NCI-H146 treated with DMSO at 0.1 percent for 48 hours (cell line): ENCODE measurements at regions not wholly inside any gene's neighbourhood (a gene's known extent, or its start where the extent isn't known, plus 50 kb on each side); places are given as distances from the start of the nearest gene placed in this dataset.

Experiments
- DNase-seq: peaks from one replicate; lab custom pipeline; 2025; ENCODE audit not compliant: unreplicated experiment; lab: John Stamatoyannopoulos, UW

DNA sequence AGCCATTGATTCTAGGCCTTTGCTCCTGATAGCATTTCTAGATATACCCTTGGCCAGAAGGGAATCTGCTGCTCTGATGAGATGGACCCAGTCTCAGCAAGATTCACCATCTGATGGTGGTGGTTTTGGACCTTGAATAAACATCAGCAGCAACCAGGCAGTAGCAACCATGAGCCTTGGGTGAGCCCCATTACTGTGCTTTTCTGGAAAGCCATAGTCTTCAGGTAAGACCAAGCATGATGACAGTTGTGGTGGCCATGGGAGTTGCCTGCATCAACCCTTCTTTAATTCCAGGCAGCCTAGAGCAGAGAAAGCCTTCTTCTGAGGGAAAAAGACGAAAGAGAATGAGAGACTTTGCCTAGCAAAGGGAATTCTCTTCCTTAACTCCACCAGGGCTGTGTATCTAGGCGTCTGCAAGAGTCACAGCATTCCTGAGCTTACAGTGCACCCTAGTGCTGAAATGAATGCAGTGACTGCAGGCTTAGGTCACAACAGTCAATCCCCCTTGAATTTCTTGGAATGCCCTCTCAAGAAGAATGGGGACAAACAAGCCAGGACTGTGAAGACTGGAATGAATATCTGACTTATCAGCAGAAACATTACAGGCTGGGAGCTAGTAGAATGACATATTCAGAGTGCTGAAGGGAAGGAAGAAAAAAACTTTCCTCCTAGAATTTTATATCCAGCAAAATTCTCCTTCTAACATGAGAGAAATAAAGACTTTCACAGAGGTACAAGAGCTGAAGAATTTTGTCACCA is 942.4 kb upstream of the PCDH20 start:
- no peak for DNase-seq

DNA sequence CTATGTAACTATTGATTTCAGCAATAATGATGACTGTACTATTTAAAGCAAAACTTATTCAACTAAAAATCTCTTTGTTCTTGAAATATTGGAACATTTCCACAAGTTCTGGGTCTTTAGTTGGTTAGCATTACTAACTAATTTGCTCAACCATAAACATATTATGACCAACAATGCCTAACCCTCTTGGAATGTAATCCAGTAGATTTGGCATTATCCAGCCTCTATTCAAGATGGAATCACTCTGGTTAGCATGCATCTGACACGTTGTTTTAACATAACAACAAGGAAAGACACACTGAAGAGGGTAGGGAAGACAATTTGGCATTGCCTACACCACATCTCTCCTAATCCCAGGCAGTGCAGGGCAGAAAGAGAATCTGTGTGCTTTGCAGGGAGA is 941.3 kb upstream of the PCDH20 start:
- DNase-seq: no peak

DNA sequence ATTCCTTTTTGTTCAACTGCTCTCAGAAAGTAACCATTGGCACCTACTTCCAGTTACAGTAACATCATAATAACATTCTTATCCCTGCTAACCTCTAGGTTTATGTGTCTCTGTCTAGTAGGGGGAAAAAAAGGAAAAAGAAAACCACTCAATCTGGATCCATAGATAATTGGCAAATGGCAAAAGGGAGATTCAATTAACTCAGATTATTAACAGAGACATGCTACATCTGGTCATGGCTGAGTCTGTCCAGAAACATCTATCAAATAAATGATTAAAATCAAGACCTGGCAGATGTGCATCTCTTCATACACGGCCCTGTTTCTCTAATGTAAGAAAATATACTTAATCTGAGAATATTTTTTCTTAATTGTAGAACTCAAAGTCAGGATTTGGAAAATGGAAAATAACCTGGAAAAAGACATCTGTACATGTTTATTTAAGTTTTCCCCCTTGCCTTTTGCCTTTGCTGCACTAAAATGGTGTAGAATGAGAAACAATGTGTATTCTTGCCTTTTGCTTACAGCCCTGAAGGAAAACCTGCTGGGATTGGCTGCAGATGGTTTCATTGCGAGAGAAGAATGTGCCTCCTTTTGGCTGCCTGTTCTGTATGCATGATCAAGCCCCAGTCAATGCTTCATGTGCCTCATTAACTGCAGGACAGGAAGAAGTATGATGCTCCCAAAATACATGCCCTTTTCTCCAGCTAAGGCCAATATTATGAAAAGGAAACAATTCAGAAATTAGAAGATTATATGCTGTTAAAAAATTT is 921.6 kb upstream of the PCDH20 start:
- no peak for DNase-seq

DNA sequence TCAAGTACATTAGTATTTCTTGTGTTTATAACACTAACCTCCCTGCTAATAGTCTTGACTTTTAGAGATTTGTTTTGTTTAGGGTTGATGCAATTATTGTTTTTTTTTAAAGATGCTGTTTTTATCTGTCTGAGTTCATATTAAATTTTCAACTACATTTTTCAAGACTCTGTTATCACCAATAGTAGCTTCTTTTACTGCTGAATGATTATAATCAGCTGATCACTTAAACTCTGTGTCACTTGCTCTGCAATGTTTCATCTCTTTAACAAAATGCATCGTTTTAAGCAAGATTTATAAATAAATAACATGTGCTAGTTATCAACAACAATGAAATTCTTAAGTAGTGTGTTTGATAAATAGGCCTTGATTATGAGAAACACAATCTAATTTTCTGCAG is 920.9 kb upstream of the PCDH20 start:
- no peak for DNase-seq

DNA sequence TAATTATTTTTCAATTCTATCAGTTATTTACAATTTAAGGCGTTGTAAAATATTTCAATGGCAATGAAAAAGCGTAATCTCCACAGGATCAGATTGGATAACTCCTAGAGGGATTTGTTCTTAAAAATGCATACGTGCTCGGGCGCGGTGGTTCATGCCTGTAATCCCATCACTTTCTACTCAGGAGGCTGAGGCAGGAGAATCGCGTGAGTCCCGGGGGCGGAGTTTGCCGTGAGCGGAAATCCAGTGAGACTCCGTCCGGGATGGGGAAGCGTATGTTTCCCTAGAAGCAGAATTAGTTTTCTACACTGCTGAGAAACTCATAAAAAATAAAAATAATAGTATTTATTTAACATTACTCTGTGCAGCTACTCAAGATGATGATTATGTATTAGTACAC is 917.8 kb upstream of the PCDH20 start:
- DNase-seq: no peak

DNA sequence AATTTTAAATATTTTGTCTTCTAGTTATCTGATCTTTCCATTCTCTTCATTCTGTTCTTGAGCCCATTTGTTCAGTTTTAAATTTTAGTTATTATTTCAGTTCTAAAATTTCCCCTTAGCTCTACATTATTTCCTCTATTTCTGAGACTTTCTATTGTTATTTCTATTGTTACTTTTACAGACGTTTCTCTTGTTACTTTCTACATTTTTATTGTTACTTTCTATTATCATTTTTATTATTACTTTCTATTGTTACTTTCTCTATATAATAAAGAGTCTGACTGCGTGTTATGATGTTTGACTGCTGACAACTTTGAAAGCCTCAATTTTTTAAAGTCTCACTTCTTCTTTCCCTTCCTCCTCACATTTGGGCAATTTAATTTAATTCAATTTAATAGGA is 915.7 kb upstream of the PCDH20 start:
- DNase-seq: no peak

DNA sequence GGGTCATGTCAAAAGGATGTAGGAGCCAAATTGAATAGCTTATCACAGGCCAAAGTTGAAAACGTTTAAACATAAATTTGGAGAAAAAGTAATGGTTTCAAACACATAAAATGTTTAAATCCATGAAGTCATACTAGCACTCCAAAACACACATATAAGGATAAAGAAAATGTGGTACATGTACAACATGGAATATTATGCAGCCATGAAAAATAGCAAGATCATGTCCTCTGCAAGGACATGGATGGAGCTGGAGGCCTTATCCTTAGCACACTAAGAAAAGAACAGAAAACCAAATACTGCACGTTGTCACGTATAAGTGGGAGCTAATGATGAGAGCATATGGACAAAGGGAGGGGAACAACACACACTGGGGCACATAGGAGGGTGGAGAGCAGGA is 911.7 kb upstream of the PCDH20 start:
- no peak for DNase-seq

DNA sequence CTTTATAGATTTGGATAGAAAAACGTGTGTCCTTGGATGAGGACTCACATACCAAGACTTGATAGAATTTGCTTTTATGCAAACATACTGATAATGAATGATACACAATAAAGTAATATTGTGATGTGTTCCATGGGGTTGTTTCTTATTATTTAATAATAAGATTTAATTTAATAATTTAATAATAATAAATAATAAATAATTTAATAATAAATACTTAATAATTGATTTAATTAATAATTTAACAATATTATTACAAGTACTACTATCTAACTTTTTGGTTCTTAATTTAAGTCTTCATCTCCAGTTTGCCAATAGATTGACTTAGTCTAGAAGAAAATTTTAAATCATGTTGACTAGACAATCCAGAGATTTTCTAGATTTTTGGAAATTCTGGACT is 909.2 kb upstream of the PCDH20 start:
- DNase-seq: no peak

DNA sequence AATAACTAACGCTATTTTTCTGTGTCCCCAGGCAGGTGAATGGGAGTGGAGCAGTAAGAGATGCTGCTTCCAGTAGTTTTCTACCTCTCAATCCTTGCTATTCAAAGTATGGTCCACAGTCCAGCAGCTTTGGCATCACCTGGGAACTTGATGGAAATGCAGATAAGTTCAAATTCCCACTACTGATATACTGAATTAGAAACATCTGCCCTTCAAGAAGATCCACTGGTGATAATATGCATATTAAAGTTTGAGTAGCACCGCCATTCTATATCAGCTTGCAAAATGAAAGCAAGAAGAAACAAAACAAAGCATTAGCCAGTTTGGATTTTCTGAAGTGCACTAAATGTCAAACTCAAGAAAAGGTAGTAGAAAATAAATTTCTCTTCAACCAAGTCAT is 906.2 kb upstream of the PCDH20 start:
- no peak for DNase-seq

DNA sequence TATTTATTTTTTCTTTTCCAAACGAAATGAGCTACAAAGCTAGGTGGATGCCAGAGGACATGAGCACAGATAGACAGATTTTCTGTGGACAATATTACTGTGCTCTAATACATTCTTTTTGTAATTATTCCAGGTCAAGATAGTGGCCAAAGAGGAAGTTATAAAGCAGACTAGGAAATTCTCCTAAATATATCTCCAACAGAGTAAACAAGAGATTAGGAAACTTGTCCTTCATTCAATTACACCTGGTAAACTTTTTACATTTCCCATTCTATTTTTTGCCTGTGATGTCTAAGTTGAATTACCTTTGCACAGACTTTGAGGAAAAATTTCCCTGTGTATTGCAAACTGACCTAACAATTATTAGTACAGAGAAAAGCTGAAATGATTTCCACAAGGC is 905.5 kb upstream of the PCDH20 start:
- DNase-seq: no peak

DNA sequence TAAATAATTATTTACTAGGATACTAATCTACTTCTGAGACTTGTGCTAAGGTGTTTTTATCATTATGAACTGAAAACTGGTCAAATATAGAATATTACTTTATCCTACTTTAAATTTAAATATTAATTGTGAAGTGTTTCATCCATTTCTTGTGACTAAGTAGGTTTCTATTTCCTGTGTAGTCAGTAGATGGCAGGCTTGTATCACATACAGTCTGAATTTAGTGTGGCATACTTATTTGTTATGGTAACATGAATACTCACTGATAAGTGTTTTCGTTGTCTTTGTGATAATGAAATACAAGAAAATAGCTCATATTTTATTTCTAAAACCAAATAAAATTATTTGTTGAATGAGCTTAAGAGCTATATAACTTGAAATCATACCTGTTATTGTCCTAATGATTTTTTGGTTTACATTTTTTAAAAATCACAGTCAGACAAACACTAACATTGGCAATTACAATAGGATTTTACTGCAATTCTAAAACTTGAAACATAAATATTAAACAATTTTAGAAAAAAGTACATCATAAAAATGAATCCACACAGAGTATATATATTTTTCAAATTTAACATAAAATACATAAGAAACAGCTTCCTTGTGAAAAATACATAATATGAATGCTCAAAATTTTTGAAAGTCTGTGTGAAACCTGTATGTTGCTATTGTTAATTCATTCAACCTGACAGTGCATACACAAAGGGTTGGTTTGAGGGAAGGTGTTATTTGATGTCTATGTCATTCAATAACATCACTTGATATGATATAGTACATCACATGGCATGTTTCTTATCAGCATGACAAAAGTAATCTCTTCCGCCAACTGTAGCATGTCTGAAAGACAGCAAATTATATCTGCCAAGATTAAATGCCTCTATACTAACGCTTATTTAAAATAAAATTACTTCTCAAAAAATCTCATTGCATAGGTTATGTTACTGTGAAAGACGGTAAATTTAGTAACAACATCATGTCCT is 904.8 kb upstream of the PCDH20 start:
- peak; percentile 75 for DNase-seq

DNA sequence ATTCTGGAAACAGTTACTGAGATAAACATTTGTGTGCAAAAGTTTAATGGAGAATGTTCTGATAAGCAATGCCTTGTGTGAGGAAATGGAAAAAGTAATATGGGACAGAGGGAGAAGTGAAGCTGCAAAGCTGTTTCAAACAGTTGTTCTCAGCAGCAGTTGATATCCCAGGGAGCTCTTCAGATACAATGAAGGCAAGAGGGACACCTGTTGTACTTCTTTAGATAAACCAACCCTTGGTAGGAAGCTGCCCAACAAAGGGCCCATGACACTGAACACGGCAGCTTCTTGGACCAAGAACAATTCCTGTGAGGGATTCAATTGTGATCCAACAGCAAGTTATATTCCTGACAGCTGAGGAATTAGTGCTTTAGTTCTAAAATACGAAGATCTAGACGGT is 894.3 kb upstream of the PCDH20 start:
- peak; percentile 21 for DNase-seq

DNA sequence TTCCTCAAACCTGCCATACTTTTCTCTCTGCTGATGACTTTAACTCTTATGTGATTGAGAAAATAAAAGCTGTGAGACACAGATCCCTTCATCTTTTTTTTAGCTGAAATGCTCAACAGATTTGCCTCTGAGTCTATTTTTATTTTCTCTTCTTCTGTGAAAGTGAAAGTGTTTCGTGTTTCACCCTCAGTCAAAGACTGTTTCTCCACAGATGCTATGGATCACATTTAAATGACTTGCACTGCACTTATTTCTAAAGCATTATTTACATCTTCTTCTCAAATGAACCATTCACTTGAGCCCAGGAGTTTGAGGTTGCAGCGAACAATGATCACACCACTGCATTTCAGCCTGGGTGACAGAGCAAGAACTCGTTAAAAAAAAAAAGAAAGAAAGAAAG is 890.1 kb upstream of the PCDH20 start:
- no peak for DNase-seq

DNA sequence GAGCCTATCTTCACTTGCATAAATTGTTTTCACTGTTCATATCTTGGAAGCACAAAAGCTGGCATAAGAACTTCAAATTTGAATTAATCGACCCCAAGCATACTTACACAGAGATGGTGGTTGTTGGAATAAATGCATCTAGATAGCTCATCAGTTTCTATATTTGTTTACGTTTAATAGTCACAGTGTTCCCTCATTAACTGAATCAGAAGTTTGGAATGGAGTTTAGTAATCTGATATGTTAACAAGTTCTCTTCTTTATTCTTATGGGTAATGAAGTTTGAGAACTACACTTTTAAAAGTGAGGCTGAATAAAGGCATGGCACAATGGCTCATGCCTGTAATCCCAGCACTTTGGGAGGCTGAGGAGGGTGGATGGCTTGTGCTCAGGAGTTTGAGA is 886.7 kb upstream of the PCDH20 start:
- no peak for DNase-seq

DNA sequence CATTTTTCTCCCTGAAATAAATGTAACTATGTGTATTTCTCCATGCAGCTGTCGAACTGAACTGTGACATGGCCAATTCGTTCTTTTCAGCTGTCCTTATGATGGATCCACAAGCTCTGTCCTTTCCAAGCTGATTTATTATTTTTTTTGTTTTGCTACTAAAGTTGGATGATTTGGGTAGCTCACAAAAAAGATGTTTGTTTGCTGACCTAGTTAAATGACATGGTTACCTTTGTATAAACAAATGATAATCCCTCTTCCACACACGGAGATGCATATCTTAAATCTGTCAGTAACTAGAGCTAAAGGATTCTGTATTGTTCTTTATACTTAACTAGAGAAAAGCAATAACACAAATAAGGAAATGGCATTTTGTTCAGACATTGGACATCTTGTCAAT is 884.3 kb upstream of the PCDH20 start:
- DNase-seq: peak; percentile 24

DNA sequence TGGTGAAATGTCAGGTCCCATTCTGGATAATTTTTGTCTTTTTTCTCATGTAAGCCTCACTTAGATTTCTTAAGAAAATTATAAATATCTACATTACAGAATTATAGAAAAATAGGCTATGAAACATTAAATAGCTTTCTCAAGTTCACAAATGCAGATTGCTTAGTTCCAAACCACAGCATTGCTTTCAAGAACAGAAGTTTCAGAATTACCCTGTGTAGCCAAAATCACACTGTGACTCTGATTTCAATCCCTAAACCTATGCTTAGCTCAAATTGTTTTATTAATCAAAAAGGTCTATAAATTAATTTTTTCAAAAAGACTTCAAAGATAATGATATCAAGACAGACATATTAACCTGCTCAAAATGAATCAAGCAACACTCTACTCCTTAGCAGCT is 881.2 kb upstream of the PCDH20 start:
- no peak for DNase-seq

DNA sequence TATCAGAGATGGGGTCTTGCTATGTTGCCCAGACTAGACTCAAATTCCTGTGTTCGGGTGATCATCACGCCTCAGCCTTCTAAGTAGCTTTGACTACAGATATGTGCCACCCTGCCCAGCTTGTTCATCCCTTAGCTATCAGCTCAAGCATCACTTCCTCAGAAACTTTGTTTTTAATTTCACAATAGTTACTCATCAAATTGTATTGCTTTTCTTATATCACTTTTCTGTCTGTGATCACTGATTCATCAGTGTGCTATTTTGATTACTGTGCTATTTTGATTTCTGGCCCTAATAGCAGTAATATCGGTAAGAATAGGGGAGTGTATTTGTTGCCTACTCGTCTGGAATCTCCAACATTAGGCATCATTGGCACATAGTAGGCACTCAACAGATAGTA is 878.6 kb upstream of the PCDH20 start:
- no peak for DNase-seq

DNA sequence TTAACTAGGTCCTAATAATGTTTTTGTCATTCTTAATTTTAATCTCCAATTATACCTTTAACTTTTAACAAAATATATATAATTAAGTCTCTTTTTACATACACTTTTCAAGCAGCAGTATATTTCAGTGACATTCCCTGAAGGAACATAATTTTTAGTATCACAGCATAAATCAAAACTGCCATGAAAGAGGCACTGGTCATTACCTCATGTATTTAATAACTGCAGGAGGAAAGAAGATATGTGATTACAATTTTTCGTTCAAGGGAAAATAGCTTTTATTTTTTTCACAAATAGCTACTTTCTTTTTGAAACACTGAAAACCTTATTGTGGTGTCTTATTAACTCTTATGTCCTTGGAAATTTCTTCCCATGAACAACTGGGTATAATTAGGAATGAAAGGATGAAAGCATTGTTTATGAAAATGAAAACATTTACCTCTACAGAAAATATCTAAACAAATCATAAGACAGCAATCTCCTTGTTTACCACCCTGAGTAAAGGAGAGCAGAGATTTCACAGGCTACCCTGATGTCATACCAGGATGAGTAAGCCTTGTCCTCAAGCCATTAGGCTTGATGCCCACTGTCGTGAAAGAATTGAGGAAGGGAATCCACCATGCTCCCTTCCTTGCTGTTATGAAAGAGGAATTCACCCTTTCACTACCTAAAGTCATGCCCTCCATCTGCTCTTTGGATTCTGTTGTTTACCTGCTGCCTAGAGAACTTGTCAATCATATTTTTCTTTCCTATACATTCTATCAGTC is 877.2 kb upstream of the PCDH20 start:
- no peak for DNase-seq

DNA sequence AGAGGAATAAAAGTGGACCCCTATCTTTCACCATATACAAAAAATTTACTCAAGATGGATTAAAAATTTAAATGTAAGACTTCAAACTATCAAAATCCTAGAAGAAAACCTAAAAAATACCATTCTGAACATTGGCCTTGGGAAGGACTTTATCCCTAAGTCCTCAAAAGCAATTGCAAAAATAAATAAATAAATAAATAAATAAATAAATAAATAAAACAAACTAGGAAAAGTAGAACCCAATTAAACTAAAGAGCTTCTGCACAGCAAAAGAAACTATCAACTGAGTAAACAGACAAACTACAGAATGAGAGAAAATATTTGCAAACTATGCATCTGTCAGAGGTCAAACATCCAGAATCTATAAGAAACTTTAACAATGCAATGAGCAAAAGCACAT is 874.9 kb upstream of the PCDH20 start:
- DNase-seq: no peak

DNA sequence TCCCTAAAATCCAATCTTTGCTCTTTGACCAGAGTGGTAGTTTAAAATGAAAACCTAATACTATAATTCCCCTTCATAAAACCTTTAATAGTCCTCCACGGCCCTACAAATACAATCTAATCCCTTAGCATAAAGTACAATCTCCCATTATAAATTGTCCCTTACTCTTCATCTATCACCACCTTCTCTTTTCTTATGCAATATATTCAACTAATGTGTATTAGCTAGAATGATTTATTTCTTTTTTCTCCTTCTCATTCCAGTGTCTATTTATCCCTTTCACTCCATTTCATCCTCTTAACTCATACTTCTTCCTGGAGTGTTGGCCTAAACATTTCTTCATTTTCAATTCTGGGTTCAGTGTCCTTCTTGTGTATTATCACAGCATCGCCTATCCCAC is 872.1 kb upstream of the PCDH20 start:
- no peak for DNase-seq

DNA sequence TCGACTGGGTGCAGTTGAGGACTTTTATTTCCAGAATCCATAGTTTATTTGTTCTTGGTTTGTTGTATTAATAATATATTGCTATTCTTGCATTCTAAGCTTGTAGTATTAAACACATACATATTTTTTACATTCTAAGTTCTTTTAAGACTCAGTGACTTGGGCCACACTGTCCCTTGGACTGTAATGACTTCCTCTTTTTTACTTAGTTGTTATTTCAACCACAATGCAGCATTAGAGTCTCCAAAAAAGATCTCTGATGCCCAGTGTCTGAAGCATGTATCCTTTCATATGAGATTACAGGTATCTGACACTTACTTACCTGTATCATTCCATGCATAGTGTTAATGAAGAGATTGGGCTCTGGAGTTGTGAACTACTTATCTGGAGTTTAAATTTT is 864.9 kb upstream of the PCDH20 start:
- no peak for DNase-seq
